Spleen (tissue), 11 donors: ENCODE measurements at regions not wholly inside any gene's neighbourhood (a gene's known extent, or its start where the extent isn't known, plus 50 kb on each side); places are given as distances from the start of the nearest gene placed in this dataset.

ENCODE experiments used
- DNase-seq: peaks from one replicate; pipeline ENCODE4 v3.0.0-alpha.2; 2020
- H3K27ac ChIP-seq, 8 donors: fragments of 200-600 bp; sonication (generic) in 7 of 8; 1 replicate in 4 of 8; 2 replicates in 4 of 8; pipeline versions ENCODE4 v1.5.0 to v1.8.0; 2016 to 2021; ENCODE audit warnings: inconsistent platforms in 4 of 8, mild to moderate bottlenecking in 4 of 8, moderate library complexity in 1 of 8
- H3K27me3 ChIP-seq, 7 donors: fragments of 200-600 bp; sonication (generic) in 6 of 7; replicated peaks in 1 of 7; 1 replicate in 4 of 7; 2 replicates in 3 of 7; pipeline versions ENCODE4 v1.5.0 to v1.8.0; 2016 to 2021; ENCODE audit warnings: inconsistent platforms in 3 of 7, mild to moderate bottlenecking in 1 of 7
- H3K36me3 ChIP-seq, 6 donors: fragments of 200-600 bp; sonication (generic) in 5 of 6; 1 replicate in 4 of 6; 2 replicates in 2 of 6; pipeline versions ENCODE4 v1.5.0 to v1.8.0; 2016 to 2021; ENCODE audit warnings: inconsistent platforms in 2 of 6
- H3K4me1 ChIP-seq, 6 donors: fragments of 200-600 bp; sonication (generic) in 5 of 6; 1 replicate in 3 of 6; 2 replicates in 3 of 6; pipeline versions ENCODE4 v1.5.0 to v1.8.0; 2016 to 2021; ENCODE audit warnings: inconsistent platforms in 3 of 6
- H3K4me3 ChIP-seq, 8 donors: fragments of 200-600 bp; sonication (generic) in 7 of 8; 1 replicate in 4 of 8; 2 replicates in 4 of 8; pipeline versions ENCODE4 v1.5.0 to v1.8.0; 2016 to 2021; ENCODE audit warnings: inconsistent platforms in 4 of 8, mild to moderate bottlenecking in 4 of 8, moderate library complexity in 2 of 8
- H3K9me3 ChIP-seq, 8 donors: fragments of 200-600 bp; sonication (generic) in 7 of 8; 1 replicate in 4 of 8; 2 replicates in 4 of 8; pipeline versions ENCODE4 v1.5.0 to v1.8.0; 2016 to 2021; ENCODE audit warnings: inconsistent platforms in 4 of 8
- CTCF ChIP-seq, 11 experiments: fragments of 200-600 bp in 7 of 11; fragments of 450-650 bp in 4 of 11; sonication (generic) in 4 of 11; IDR thresholded peaks in 8 of 11; conservative IDR thresholded peaks in 3 of 11; 1 replicate in 7 of 11; 2 replicates in 4 of 11; pipeline versions ENCODE4 v1.4.0 to v1.8.0; 2016 to 2021; ENCODE audit warnings: antibody characterized with exemption in 11 of 11, inconsistent platforms in 4 of 11, mild to moderate bottlenecking in 1 of 11
- POLR2A ChIP-seq, 3 donors: fragments of 450-650 bp; IDR thresholded peaks; one replicate each; pipeline ENCODE4 v1.5.1; 2017; ENCODE audit warnings: antibody characterized with exemption in 3 of 3, mild to moderate bottlenecking in 1 of 3
- POLR2AphosphoS5 ChIP-seq, 3 donors: sonication (generic); formaldehyde crosslinking; IDR thresholded peaks; one replicate each; pipeline ENCODE4 v1.5.1; 2017; ENCODE audit warnings: antibody characterized with exemption in 3 of 3
- WGBS, 5 donors: extraction: QIAGEN DNeasy Blood & Tissue Kit in 3 of 5; methylation state at CpG; one replicate each; pipeline versions ENCODE4 v1.1.5 to v1.1.7; 2013 to 2018; 5-methylcytosine and 5-hydroxymethylcytosine counted together
- intact Hi-C: fragments of 100-400 bp; cut with DNase I; formaldehyde crosslinking; loops from one replicate; pipeline ENCODE4 v1.15.0; 2023; ENCODE audit warnings: low total_unique reads
- donor health status: healthy with polysubstance abuse.
- donor health status: DM: no; HTN: no; CAD: no; lungs with moderate emphysema.
- donor health status: DM: no; HTN: no; CAD: no.
- donor health status: Bipolar disorder and iron deficiency.
- donor health status: healthy.
- donor health status: DM: no; HTN: no; CAD: no.
- donor health status: DM: yes; HTN: yes; CAD: no.

- no peaks in the 10 kb centered on the region for H3K4me1 ChIP-seq
- no peak for DNase-seq
- intact Hi-C loops: no loop called here
- H3K27me3 ChIP-seq: no peaks in the 10 kb centered on the region
- no peaks in the 10 kb centered on the region for H3K36me3 ChIP-seq
- TF ChIP-seq POLR2AphosphoS5 (IDR thresholded peaks at IDR 0.05) (no peak), POLR2A (IDR thresholded peaks at IDR 0.05) (no peak), CTCF (IDR thresholded peaks at IDR 0.05 in 8 of 11, conservative IDR thresholded peaks at IDR 0.05 in 3 of 11) (no peak)
- 61 to 80% (median 77%) methylated on average over 2 of the region's 2 CpGs for WGBS, 5 donors
- no peak overlapping the region for H3K27ac ChIP-seq
- H3K4me3 ChIP-seq: no peak overlapping the region
- H3K9me3 ChIP-seq: no peaks in the 10 kb centered on the region
These were observed 157.5 kb downstream of the RFPL4B start for GRCh38 chr6:112504621-112505020.

GRCh38 chr6:112511441-112511840, 164.3 kb downstream of the RFPL4B start:
- Histone ChIP-seq H3K27me3 (peaks cover 0 to 12% (median 0%) of the 10 kb centered on the region in 7 donors), H3K4me3 (no peak overlapping the region), H3K9me3 (no peaks in the 10 kb centered on the region), H3K27ac (no peak overlapping the region), H3K36me3 (no peaks in the 10 kb centered on the region), H3K4me1 (no peaks in the 10 kb centered on the region)
- TF ChIP-seq POLR2AphosphoS5 (IDR thresholded peaks at IDR 0.05) (no peak), POLR2A (IDR thresholded peaks at IDR 0.05) (no peak), CTCF (IDR thresholded peaks at IDR 0.05 in 8 of 11, conservative IDR thresholded peaks at IDR 0.05 in 3 of 11) (no peak)
- intact Hi-C loops: no loop called here
- no peak for DNase-seq
- WGBS, 5 donors: 76 to 94% (median 85%) methylated on average over 1 of the region's 1 CpG

- TF ChIP-seq CTCF (IDR thresholded peaks at IDR 0.05 in 8 of 11, conservative IDR thresholded peaks at IDR 0.05 in 3 of 11): no peak
- no peak for TF ChIP-seq POLR2AphosphoS5 (IDR thresholded peaks at IDR 0.05)
- no peak for TF ChIP-seq POLR2A (IDR thresholded peaks at IDR 0.05)
- no peaks in the 10 kb centered on the region for H3K4me1 ChIP-seq
- H3K36me3 ChIP-seq: no peaks in the 10 kb centered on the region
- no peaks in the 10 kb centered on the region for H3K9me3 ChIP-seq
- no peak for DNase-seq
- peaks cover 0 to 12% (median 0%) of the 10 kb centered on the region in 7 donors for H3K27me3 ChIP-seq
- H3K4me3 ChIP-seq: no peak overlapping the region
- H3K27ac ChIP-seq: no peak overlapping the region
- intact Hi-C loops: no loop called here
These were observed 166.0 kb downstream of the RFPL4B start for GRCh38 chr6:112513175-112513574.

GRCh38 chr6:112522587-112522986, 175.5 kb downstream of the RFPL4B start:
- Histone ChIP-seq H3K27ac (no peak overlapping the region), H3K9me3 (no peaks in the 10 kb centered on the region), H3K27me3 (no peaks in the 10 kb centered on the region), H3K4me1 (no peaks in the 10 kb centered on the region), H3K36me3 (no peaks in the 10 kb centered on the region), H3K4me3 (no peak overlapping the region)
- intact Hi-C loops: no loop called here
- DNase-seq: no peak
- 57 to 71% (median 63%) methylated on average over 4 of the region's 4 CpGs for WGBS, 5 donors
- TF ChIP-seq POLR2A (IDR thresholded peaks at IDR 0.05) (no peak), POLR2AphosphoS5 (IDR thresholded peaks at IDR 0.05) (no peak), CTCF (IDR thresholded peaks at IDR 0.05 in 8 of 11, conservative IDR thresholded peaks at IDR 0.05 in 3 of 11) (no peak)
